ENCODE measurements at regions not wholly inside any gene's neighbourhood (a gene's known extent, or its start where the extent isn't known, plus 50 kb on each side); places are given as distances from the start of the nearest gene placed in this dataset.

GRCh38 chr20:6884114-6884513 is 116.6 kb downstream of the BMP2 start:
- DNase-seq (ENCODE audit: low read depth in 2 of 2) = no peak

DNA sequence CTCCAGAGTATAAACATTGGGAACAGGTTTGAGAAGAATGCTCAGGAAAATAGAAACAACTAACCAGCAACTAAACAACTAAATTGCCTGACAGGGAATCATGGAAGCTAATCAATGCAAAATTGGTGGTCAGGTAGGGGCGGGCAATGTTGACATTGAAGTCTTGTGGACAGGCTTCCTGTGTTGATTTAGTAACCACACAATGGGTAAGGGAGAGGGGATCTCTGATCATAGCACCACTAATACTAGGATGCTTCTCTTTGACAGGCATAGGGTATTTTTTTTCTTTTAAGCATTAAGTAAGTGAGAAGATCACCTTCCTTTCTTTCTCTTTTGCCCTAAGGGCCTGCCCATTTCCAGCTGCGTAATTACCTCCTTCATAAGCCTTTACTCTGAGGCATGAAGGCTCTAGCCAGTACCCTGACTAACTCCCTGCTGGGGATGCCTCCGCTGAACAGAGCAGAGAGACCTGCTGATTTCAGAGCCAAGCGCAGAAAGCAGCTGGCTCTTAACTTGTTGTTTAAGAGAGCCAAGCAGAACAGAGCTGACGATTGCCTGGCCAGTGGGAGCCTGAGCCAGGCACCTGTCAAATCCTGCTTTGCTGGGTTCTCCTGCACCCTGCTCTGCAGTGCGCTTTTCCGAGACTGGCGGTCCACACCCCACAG is 118.7 kb downstream of the BMP2 start:
- no peak for DNase-seq (ENCODE audit: low read depth in 2 of 2)

GRCh38 chr20:6887966-6888365 is 120.5 kb downstream of the BMP2 start:
- DNase-seq (ENCODE audit: low read depth in 2 of 2) = no peak

DNA sequence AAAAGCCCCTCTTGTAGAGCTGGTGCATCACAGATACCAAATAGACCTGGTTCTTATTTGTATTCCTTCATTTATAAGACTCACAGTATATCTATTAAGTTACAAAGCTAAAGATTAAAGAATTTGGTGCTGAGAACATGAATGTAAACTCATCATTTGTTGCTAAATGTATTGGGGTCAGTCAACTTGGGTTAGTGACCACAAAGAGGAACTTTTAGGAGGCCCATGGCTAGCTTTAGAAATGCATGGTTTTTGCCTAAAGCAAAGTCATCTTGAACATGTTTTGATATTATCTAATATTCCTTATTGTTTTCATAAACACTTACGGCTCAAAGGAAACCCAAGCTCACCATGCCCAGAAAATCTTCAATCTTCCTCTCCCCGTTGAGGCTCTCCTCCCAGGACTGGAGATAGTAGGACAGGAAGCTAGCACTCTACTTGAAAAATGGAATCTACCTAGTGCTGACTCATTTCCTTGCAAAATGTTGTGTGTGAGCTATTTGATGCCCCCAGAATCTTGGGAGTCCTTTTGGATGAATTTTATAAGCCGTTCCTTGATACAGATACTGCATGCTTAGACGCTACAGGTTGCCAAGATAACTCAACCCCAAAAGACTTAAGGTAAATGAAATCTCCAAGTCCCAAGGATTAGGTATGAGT is 121.4 kb downstream of the BMP2 start:
- no peak for DNase-seq (ENCODE audit: low read depth in 2 of 2)

DNA sequence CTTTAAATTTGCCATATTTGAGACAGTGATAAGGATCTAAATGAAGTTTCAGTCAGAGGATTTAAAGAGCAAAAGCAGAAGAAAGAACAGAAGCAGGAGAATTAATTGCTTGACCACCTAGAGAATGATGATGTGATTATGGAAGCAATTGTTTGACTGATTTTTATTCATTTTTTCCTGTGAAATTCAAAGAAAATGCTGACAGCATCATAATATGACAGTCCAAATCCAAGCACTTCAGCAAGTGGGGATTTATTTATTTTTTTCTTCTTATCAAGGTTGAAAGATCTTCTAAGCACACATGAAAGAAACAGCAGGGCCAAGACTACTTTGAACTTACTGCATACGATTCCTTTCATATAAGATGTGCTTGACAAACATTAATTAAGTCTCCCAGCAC is 125.2 kb downstream of the BMP2 start:
- no peak for DNase-seq (ENCODE audit: low read depth in 2 of 2)

GRCh38 chr20:6898928-6899327 is 131.4 kb downstream of the BMP2 start:
- DNase-seq (ENCODE audit: low read depth in 2 of 2) = no peak

DNA sequence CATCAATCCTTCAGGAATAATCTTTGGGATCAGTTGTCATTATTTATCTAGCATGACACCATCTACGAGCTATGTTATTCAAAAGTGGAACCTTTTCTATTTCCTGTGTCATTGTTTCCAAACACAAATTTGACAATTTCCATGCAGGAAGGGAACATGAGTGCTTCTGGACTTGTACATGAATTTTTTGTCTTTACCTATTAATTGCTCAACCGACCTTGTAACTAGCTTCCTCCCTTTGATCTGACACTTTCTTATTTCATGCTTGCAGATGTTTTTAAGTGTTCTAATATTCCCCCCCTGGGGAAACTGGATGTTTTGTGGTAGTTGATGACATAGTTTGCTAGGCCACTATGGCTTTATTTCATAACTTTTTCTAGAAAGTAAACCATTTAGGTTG is 139.4 kb downstream of the BMP2 start:
- no peak for DNase-seq (ENCODE audit: low read depth in 2 of 2)

DNA sequence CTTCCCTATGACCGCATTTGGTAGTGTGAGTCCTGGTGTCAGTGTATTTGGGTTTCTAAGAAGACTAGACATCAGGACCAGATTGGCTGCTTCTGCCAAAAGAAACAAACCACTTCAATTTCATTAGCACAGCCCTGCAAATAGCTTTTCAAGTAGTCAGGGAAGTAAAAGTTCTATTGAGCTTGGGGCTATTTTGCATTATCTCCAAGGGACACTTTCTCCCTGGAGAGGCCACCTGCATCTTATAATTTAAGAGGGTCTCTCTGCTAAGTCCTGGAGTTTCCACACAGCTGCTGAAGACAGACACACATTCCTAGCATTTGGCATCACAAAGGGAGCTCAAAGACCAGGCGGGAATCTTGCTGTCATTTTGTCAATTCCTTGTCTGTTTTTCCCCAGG is 141.2 kb downstream of the BMP2 start:
- DNase-seq (ENCODE audit: low read depth in 2 of 2) = no peak

DNA sequence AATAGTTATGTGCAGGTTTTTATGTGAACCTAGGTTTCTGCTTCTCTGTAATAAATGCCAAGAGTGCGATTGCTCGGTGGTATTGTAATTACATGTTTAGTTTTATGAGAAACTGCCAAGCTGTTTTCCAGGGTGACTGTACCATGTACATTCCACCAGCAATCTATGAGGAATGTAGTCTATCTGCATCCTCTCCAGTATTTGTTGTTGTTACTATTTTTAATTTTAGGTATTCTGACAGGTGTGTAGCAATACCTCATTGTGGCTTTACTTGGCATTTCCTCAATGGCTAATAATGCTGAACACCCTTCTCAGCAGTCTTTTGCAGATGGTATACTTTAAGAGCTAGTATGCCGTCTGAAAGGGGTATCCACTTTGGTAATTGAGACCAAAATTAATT is 142.1 kb downstream of the BMP2 start:
- no peak for DNase-seq (ENCODE audit: low read depth in 2 of 2)

GRCh38 chr20:6914986-6915385 is 147.5 kb downstream of the BMP2 start:
- DNase-seq (ENCODE audit: low read depth in 2 of 2) = no peak

DNA sequence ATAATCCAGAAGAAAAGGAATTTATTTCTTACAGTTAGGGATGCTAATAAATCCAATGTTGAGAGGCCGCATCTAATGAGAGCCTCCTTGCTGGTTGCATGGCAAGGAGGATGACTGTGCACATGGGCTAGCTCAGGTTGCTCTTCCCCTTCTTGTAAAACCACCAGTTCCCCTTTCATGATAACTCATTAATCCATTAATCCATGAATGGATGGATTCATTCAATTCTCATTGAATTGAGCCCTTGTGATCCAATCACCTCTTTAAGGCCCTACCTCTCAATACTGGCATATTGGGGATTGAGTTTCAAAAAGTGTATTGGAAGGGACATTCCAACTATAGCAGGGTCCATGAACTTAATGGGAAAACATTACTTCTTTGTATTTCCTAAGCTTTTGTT is 149.5 kb downstream of the BMP2 start:
- no peak for DNase-seq (ENCODE audit: low read depth in 2 of 2)

DNA sequence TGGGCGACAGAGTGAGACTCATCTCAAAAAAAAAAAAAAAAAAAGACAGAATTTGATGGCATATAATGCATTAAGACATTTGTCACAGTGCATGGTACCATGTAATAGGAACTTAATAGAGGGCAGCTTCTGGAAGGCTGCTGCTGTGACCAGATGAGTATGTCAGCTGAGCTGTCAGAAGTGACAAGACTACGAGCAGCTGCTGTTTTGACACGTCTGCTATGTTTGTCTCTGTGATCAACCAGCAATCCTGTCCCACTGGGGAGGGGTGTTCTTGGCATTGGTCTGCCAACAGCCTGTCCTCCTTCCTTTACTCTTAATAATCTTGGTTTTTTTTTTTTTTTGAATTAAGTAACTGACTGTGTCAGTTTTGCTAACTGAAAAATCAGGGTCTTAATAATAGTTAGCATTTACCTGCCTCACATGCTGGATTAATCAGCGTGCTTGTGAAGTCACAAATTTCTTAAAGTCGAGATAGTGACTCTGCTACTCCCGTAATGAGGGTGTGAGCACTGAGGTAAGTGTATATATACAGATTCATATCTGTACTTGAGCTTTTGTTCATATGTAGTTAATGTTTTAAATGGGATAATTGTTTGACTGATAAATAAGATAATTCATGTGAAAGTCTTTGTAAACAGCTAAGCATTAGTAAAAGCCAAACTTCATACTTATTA is 152.4 kb downstream of the BMP2 start:
- DNase-seq (ENCODE audit: low read depth in 2 of 2) = no peak

DNA sequence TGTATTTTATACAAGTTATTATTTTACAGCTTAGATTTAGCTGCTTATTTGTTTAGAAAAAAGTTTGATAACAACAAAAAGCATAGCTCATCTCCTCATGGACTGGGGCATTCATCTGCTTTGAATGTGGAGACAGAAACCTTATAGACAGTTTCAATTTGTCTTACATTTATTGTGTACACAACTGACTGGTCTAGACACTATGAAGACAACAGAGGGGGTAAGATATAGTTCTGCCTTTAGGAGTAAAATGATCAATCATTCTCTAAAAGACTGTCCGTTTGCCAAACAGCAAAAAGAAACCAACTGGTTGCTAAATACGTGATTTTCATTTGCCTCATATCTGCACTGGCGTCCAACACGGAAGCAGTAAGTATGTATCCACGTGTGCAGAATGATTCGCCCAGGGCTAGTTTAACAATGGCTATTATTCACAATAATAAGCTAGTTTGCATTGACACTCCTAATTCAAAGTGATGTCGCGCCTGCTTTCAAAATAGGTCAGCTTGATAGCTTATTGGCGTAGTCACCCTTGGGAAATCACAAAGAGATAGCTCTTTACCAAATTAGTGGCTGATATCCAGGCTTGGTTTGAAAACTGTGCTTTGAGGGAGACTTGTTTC is 153.6 kb downstream of the BMP2 start:
- no peak for DNase-seq (ENCODE audit: low read depth in 2 of 2)

GRCh38 chr20:6921717-6922386 is 154.4 kb downstream of the BMP2 start:
- DNase-seq (ENCODE audit: low read depth in 2 of 2) = no peak

- DNase-seq (ENCODE audit: low read depth in 2 of 2) = no peak
These were observed 157.2 kb downstream of the BMP2 start for GRCh38 chr20:6924681-6925080.

GRCh38 chr20:6925744-6926278 is 158.3 kb downstream of the BMP2 start:
- DNase-seq (ENCODE audit: low read depth in 2 of 2) = no peak

- DNase-seq (ENCODE audit: low read depth in 2 of 2) = no peak
These were observed 172.6 kb downstream of the BMP2 start for GRCh38 chr20:6940048-6940447.

DNA sequence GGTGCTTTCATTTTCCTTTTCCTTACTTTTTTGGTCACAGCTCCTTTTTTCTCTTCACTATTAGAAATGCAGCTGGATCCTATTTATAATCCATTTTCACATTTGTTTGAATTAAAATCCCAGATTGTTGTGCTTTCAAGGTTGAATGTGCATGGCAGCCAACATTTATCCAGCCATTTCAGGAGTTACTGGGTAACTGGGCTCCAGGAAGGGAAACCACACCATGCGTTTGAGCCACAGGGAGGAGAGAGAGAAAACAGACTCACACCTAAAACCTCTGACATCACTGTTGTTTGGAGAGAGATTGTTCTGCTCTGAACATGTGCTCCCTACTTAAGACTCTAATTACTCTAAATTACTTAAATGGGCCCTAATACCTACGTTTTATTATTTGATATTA is 173.4 kb downstream of the BMP2 start:
- DNase-seq (ENCODE audit: low read depth in 2 of 2) = no peak

DNA sequence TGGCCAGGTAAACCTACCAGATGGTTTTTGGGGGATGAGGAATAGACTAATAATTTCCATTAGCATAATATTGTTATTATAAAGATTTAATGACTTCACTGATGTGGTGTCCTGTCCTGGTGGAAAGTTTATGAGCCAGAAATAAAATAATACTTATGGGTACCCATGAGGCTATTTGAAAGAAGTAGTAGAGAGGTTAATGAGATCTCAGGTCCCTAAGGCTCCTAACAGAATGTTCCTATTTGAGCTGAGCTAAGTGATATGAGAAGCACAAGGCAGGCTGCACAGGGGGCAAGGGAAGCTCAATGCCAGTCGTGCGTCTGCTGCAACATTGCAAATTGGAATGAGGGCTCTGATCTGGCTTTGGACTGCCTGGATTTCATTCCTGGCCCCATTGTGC is 174.1 kb downstream of the BMP2 start:
- no peak for DNase-seq (ENCODE audit: low read depth in 2 of 2)

- DNase-seq (ENCODE audit: low read depth in 2 of 2) = no peak
These were observed 174.8 kb downstream of the BMP2 start for GRCh38 chr20:6942266-6942665.

DNA sequence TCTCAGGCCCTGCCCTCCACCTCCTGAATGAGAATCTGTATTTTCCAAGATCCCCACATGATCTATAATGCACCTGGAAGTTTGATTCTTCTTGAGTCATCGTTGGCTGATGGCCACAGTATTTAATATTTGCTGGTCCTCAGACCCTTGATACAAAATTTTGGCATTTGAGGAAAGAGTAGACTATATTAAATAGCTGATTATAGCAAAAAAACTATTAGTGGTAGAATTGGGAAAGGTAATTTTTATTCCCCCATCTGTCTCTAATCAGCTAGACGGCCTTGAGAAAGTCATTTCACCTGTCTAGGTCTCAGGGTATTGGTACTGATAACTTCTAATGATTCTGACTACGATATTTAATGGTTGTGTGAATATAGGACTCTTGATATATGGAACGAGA is 176.8 kb downstream of the BMP2 start:
- DNase-seq (ENCODE audit: low read depth in 2 of 2) = no peak

- no peak for DNase-seq (ENCODE audit: low read depth in 2 of 2)
These were observed 186.1 kb downstream of the BMP2 start for GRCh38 chr20:6953611-6954010.
